Ectodermal cell (in vitro differentiated cells): ENCODE measurements at regions not wholly inside any gene's neighbourhood (a gene's known extent, or its start where the extent isn't known, plus 50 kb on each side); places are given as distances from the start of the nearest gene placed in this dataset.

Experiments used
- H3K27ac ChIP-seq: 2 replicates; pipeline ENCODE4 v1.7.0; 2013; ENCODE audit warnings: mild to moderate bottlenecking, low read depth, low read length; ENCODE audit not compliant: insufficient read depth, poor library complexity, severe bottlenecking
- H3K27me3 ChIP-seq: 2 replicates; pipeline ENCODE4 v1.7.0; 2013; ENCODE audit warnings: mild to moderate bottlenecking, low read length; ENCODE audit not compliant: insufficient read depth, control insufficient read depth, poor library complexity, severe bottlenecking
- H3K36me3 ChIP-seq: one replicate; pipeline ENCODE4 v1.7.0; 2013; ENCODE audit warnings: low read length; ENCODE audit not compliant: control insufficient read depth, insufficient read depth
- H3K4me1 ChIP-seq: one replicate; pipeline ENCODE4 v1.7.0; 2013; ENCODE audit warnings: low read length; ENCODE audit not compliant: control insufficient read depth, insufficient read depth
- H3K4me3 ChIP-seq: 2 replicates; pipeline ENCODE4 v1.7.0; 2013; ENCODE audit warnings: low read depth, low read length, control low read depth; ENCODE audit not compliant: insufficient read depth
- H3K9me3 ChIP-seq: 2 replicates; pipeline ENCODE4 v1.7.0; 2013; ENCODE audit warnings: mild to moderate bottlenecking, low read length, moderate library complexity; ENCODE audit not compliant: control insufficient read depth
- WGBS, 2 experiments: methylation state at CpG; one replicate each; pipeline ENCODE4 v1.1.7; 2013; ENCODE audit warnings: missing lambda C conversion rate in 2 of 2; 5-methylcytosine and 5-hydroxymethylcytosine counted together

DNA sequence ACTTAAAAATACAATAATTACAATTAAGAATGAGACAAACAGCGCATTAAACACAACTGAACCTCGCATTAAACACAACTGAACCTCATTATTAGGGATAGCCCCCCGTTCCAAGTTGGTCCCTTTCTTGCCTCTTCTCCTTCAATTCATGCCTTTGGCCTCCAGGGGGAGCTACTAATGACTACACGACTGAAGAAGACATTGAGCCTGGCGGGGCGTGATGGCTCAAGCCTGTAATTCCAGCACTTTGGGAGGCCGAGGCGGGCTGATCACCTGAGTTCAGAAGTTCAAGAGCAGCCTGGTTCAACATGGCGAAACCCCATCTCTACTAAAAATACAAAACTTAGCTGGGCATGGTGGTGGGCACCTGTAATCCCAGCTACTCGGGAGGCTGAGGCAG is 56.4 kb upstream of the NWD2 start:
- H3K27ac ChIP-seq, result no peak overlapping the region
- no peaks in the 10 kb centered on the region for H3K36me3 ChIP-seq
- H3K4me1 ChIP-seq, result no peaks in the 10 kb centered on the region
- H3K27me3 ChIP-seq, result no peaks in the 10 kb centered on the region
- no peaks in the 10 kb centered on the region for H3K9me3 ChIP-seq
- WGBS, 2 experiments, result 83 to 87% methylated on average over 10 of the region's 10 CpGs
- H3K4me3 ChIP-seq, result no peak overlapping the region
